GM21526 (cell line): ENCODE measurements at regions not wholly inside any gene's neighbourhood (a gene's known extent, or its start where the extent isn't known, plus 50 kb on each side); places are given as distances from the start of the nearest gene placed in this dataset.

Experiments used
- ATAC-seq: cut with Tn5 transposase; IDR thresholded peaks from one replicate; pipeline ENCODE4 v1.9.1; 2021; ENCODE audit warnings: moderate library complexity; ENCODE audit not compliant: unreplicated experiment, low FRiP score

GRCh38 chr18:38067821-38068220 lies 502.2 kb upstream of the CELF4 start:
- ATAC-seq, result no peak

- no peak for ATAC-seq
These were observed 501.5 kb upstream of the CELF4 start for GRCh38 chr18:38067086-38067485.

DNA sequence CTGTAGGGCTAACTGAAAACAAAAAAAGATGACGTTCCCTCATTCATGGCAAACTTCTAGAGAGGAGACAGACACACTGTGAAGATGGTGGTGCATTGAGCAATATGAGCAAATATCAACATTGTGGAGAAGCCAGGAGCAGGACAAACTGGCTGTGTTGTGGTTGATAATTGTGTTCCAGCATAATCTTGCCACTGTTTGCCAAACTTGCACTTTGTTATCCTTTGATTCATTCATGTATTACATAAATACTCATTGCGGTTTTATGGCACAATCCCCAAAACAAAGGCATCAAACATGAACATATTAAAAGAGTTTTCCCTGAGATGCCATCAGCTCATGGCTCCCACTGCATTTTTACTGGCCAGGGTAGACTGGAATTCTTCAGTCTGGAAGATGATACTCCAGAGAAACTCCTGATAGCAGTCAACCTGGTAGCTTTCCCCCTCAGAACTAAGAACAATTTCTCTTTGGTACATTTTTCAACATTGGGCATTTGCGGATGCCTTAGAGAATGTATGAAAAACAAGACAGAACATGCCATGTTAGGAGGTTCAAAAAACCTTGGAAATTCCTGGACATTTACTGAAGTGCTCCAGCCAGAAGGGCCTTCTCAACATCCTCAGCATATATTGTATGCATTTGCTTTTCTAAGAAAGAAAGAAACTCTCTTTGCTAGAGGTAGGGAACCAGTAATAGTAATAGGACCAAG lies 487.4 kb upstream of the CELF4 start:
- no peak for ATAC-seq

DNA sequence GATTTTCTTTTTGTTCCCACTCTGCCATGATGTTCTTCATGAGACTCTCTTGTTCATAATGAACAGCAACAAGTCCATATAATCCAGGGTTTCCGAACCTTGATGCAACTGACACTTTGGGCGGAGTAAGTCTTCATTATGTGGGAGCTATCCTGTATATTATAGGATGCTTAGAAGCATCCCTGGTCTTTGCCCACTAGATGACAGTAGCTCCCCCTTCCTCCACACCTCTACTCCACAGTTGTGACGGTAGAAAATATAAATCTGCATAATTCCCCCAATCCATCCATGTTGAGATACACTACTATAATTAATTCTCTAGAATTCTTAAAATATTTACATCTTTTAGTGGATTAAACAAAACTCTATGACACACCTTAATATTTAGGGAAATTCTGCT lies 482.2 kb upstream of the CELF4 start:
- no peak for ATAC-seq

DNA sequence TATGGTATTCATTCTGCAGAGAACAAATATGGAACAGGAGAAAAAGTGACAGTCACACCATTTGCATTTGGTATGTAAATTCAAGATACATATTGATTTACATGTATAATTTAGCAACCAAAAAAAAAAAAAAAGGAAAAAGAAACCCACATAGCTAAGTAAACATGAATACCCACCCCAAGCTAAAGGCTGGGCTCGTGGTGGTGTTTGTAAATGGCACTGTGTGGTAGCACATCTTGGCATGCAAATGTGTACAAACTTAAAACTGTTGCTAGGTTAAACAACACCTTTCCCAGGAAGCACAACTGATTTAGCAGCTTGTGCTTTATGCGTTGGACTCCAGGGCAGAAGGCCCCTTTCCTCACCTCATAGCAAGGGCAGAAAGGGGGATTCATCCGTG lies 481.1 kb upstream of the CELF4 start:
- no peak for ATAC-seq

- ATAC-seq, result no peak
These were observed 480.2 kb upstream of the CELF4 start for GRCh38 chr18:38045845-38046244.

GRCh38 chr18:38042211-38042890 lies 476.8 kb upstream of the CELF4 start:
- no peak for ATAC-seq

- ATAC-seq, result no peak
These were observed 472.6 kb upstream of the CELF4 start for GRCh38 chr18:38038242-38038641.

DNA sequence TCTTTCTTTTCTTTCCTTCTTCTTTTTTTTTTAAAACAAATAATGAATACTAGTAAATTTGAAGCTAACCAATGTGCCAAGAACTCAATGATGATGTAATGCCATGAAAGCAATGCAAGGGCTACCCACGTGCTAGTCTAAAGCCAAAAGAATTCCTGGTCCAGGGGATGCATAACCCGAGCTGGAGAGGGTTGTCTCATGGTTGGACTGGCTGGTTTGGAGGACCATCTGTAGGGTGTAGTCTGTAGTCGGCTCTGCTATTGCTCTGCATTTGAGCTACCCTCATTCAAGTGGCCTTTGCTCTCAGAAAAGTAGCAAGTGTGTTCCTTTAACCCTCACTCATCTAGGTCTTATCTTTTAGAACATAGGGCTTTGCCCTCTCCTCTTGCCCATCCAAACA lies 469.6 kb upstream of the CELF4 start:
- no peak for ATAC-seq

GRCh38 chr18:38033282-38033681 lies 467.7 kb upstream of the CELF4 start:
- no peak for ATAC-seq

DNA sequence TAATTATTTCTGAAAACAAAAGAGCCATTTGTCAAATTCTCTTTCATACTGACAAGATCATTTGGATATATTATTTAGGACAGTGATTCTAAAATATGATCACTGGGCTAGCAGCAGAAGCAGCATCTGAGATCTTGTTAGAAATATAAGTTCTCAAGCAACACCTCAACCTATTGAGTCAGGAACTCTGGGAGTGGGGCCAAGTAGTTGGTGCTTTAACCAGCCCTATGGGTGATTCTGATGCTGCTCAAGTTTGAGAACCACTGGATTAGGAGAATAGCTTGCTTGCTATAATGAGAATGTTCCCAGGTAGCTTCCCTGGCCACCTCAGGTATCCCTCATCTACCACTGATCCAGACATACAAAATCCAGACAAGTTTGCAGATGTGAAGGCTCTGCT lies 466.9 kb upstream of the CELF4 start:
- ATAC-seq, result no peak

DNA sequence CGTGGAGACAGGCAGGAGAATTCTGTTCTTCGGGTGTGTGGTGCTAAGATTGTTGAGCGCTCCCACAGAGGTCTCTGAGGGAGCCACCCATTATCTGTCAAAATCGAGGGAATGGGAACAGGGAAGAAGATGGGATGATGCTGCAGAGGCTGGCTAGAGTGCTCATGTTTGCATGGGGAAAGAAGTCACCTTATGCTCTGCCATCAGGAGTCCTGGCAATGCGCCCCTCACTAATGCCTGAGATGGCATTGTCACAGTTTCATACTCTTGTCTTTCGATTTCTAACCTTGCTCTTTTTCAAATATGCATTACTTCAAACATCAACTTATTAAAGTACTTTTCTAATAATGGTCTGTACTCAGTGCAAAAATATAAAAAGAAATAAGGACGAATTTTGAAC lies 463.3 kb upstream of the CELF4 start:
- ATAC-seq, result no peak

DNA sequence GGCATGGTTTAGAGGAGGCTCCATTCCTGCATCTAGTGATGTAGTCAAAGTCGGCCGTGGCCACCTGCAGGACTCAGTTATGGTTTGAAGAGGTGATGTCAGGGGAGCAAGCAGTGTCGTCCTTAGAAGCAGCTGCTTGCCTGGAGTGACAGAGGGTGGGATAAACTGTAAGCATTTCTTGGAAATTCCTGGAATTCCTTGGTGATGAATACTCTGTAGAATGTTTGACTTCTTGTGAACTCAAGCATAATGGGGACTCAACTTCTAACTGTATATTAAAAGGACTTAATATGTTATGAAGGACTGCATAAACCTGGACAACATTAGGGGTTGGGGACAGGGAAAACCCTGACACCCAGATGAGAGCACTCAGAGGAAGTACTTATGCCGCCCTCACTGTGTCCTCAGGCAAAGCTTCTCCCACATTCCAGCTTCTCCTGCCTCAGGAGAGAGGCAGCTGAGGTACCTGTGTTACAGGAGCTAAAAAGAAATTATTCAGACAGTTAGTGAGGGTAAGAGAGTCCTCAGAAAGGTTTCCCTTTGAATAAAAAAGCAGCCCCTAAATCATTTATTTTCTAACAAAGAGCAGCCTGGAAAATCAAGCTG lies 459.9 kb upstream of the CELF4 start:
- no peak for ATAC-seq

DNA sequence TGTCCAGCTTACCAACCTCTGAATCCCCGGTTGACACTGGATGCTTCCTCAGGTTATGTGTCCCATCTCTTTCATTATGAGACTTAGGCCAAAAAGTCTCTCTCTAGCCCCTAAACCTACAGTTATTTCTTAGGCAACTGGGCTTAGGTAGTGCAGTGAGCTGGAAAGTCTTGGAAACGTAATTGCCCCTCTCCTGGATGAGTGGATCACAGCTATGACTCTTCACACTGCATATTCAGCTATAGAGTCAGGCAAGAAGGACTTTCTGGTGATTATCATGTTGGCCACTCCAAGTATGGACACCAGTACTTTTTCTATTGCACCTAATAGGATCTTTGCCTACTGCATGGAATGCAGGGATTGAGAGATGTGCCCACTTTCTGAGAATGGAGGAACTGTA lies 458.3 kb upstream of the CELF4 start:
- no peak for ATAC-seq

GRCh38 chr18:38022234-38022633 lies 456.6 kb upstream of the CELF4 start:
- no peak for ATAC-seq

GRCh38 chr18:38019292-38019691 lies 453.7 kb upstream of the CELF4 start:
- ATAC-seq, result no peak

- no peak for ATAC-seq
These were observed 445.6 kb upstream of the CELF4 start for GRCh38 chr18:38010971-38011857.

DNA sequence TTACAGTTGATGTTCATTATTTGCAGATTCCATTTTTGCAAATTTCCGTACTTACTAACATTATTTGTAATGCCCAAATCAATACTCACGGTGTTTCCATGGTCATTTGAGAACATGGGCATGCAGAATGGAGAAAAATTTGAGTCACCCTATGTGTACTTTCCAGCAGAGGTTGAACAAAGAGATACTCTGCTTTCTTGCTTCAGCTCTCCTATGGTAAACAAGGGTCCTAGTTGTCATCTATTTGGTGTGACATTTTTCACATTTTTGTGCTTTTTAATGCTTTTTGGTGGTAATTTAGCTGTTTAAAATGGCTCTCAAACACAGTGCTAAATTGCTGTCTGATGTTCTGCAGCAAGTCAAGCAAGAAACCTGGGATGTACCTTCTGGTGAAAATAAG lies 444.4 kb upstream of the CELF4 start:
- ATAC-seq, result no peak

DNA sequence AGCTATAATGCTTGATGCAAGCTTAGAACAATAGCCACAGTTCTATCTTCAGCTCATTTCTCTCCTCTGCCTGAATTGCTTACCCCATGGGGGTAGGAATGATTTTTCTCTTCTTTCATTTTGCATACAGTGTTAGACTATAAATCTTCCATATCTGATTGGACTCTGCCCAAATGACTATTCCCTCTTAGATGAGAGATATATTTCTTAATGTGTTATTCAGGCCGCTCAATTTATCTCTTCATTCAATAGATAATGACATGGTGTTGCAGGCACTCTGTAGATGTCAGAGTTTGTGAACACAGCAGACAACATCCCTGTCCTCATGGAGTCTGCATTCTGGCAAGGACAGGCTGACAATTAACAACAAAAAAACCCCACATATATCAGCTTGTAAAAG lies 443.7 kb upstream of the CELF4 start:
- no peak for ATAC-seq

DNA sequence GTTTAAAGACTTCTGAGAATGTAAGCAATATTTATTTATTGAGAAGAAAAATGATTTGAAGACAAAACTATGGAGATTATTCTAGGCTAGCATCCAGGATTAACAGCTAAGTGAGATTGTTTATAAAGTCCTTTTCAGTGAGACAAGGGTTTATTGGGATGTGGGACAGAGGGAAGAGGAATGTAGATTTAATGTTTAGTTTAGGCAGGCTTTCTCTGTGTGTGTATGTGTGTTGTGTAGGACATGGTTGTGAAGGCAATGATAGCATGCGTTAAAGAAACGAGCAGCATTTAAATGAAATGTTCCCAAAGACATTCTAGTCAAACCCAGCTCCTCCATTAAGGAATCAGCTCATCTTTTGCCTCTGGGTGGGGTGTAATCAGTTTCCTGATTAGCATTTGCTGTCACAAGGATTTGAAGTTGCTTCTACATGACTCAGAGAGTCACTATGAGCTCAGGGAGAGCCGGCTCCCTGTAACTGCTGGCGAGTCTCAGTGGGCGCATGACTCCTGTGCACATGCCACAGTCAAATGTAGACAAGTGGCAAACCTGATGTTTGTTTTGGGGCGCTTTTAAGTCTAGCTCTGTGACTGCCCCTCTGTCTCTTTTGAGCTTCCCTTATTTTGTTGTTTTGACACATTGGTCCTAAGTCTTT lies 442.2 kb upstream of the CELF4 start:
- ATAC-seq, result no peak

DNA sequence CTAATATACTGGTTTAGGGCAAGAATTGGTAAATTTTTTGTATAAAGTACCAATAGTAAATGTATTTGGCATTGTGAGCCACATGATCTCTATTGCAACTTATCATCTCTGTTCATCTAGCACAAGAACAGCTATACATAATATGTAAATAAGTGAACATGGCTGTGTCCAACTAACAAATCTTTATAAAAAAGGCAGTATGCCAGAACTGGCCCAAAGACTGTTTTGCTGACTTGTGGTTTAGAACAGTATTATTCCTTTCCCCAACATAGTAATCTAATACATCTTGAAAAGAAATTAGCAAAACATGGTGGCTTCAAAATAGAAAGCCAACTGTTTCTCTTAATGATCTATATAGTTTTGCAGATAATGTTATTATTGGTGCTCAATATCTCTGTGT lies 441.4 kb upstream of the CELF4 start:
- ATAC-seq, result no peak
